ENCODE measurements at regions not wholly inside any gene's neighbourhood (a gene's known extent, or its start where the extent isn't known, plus 50 kb on each side); places are given as distances from the start of the nearest gene placed in this dataset.

- H3K4me3 Mint-ChIP-seq, result no peak overlapping the region
Measured at GRCh38 chrX:98331407-98331806, 1447.7 kb downstream of the RPA4 start.

More at GRCh38 chrX:98331407-98331806, 1447.7 kb downstream of the RPA4 start:
- H2BK20ac ChIP-seq (ENCODE audit: low read depth, low read length, poor library complexity, severe bottlenecking), result no peak overlapping the region
- H3K27me3 Mint-ChIP-seq (ENCODE audit: low read depth), result no peaks in the 10 kb centered on the region
- no peak for TF ChIP-seq CTCF (conservative IDR thresholded peaks at IDR 0.05)
- no peak overlapping the region for H3K18ac ChIP-seq (ENCODE audit: insufficient read length, low read depth, low read length)
- H3K27ac Mint-ChIP-seq, result no peak overlapping the region
- H3K27me3 ChIP-seq (ENCODE audit: insufficient read depth, low read length), result no peaks in the 10 kb centered on the region
- no peak overlapping the region for H3K4ac ChIP-seq (ENCODE audit: low read depth, low read length)
- H3K27ac ChIP-seq (ENCODE audit: insufficient read length, low read depth, low read length), result no peak overlapping the region
- H2AK5ac ChIP-seq (ENCODE audit: insufficient read length, low read length), result no peak overlapping the region
- H3K9ac ChIP-seq (ENCODE audit: extremely low read depth, insufficient read length, low read length), result no peak overlapping the region
- no peak overlapping the region for H3K56ac ChIP-seq (ENCODE audit: insufficient read length, low read depth, low read length)
- no peak overlapping the region for H3K14ac ChIP-seq (ENCODE audit: insufficient read depth, low read length)
- H3K9me3 ChIP-seq (ENCODE audit: control insufficient read depth, low read depth, low read length), result no peaks in the 10 kb centered on the region
- no peak overlapping the region for H4K5ac ChIP-seq (ENCODE audit: insufficient read length, low read depth, low read length)
- H4K8ac ChIP-seq (replicated peaks; ENCODE audit: insufficient read length, low read depth, low read length), result no peak overlapping the region
- no peaks in the 10 kb centered on the region; a peak in 1 of 4 replicates for H3K4me1 Mint-ChIP-seq
- no peak for DNase-seq
- H3K4me2 ChIP-seq (ENCODE audit: insufficient read depth, insufficient read length, low read length), result no peak overlapping the region
- H2BK12ac ChIP-seq (ENCODE audit: insufficient read length, low read depth, low read length), result no peak overlapping the region
- H3K23me2 ChIP-seq (ENCODE audit: insufficient read length, low read depth, low read length, poor library complexity, severe bottlenecking), result no peaks in the 10 kb centered on the region
- no peak overlapping the region for H2BK120ac ChIP-seq (ENCODE audit: low read depth, low read length, poor library complexity, severe bottlenecking)
- H4K91ac ChIP-seq (ENCODE audit: insufficient read length, low read depth, low read length), result no peak overlapping the region
- WGBS (ENCODE audit: extremely low coverage, insufficient read length, low lambda C conversion rate), result no CpG with 5 or more reads among the region's 2 CpGs
- H3K9me3 Mint-ChIP-seq, result no peaks in the 10 kb centered on the region
- no peak overlapping the region for H2BK5ac ChIP-seq (ENCODE audit: insufficient read length, low read length)
- H3K23ac ChIP-seq (ENCODE audit: insufficient read length, low read depth, low read length), result no peak overlapping the region
- no peak overlapping the region for H2BK15ac ChIP-seq (ENCODE audit: low read depth, low read length)
- H3K36me3 Mint-ChIP-seq (ENCODE audit: insufficient read depth in 1 of 3, low read depth in 3 of 3), result no peaks in the 10 kb centered on the region; a peak in 1 of 7 replicates
- no peaks in the 10 kb centered on the region for H3K4me1 ChIP-seq (ENCODE audit: insufficient read depth, low read length)
- no peaks in the 10 kb centered on the region for H3K79me2 ChIP-seq (ENCODE audit: insufficient read depth, low read length)
- H3T11ph ChIP-seq (ENCODE audit: low read length), result no peak overlapping the region
- no peaks in the 10 kb centered on the region for H3K79me1 ChIP-seq (ENCODE audit: insufficient read depth, low read depth, low read length, poor library complexity, severe bottlenecking)
- no peaks in the 10 kb centered on the region for H4K20me1 ChIP-seq (ENCODE audit: control insufficient read depth, insufficient read depth, insufficient read length)
- H2AFZ ChIP-seq (ENCODE audit: low read length), result no peak overlapping the region

Data from H9 (cell line).